Gastroesophageal sphincter (tissue), 4 donors: ENCODE measurements at regions not wholly inside any gene's neighbourhood (a gene's known extent, or its start where the extent isn't known, plus 50 kb on each side); places are given as distances from the start of the nearest gene placed in this dataset.

ENCODE experiments used
- ATAC-seq: fragments of 150-250 bp; one replicate; pipeline ENCODE4 v1.9.1; 2016; ENCODE audit warnings: mild to moderate bottlenecking, moderate library complexity
- H3K27ac ChIP-seq, 4 donors: fragments of 200-600 bp; sonication (generic) in 3 of 4; 1 replicate in 3 of 4; 2 replicates in 1 of 4; pipeline ENCODE4 v1.5.1; 2016 to 2019
- H3K27me3 ChIP-seq: fragments of 200-600 bp; sonication (generic); one replicate; pipeline ENCODE4 v1.5.1; 2019
- H3K36me3 ChIP-seq, 2 donors: fragments of 200-600 bp; sonication (generic); one replicate each; pipeline ENCODE4 v1.5.1; 2019; ENCODE audit warnings: control low read depth in 1 of 2
- H3K4me1 ChIP-seq, 3 donors: fragments of 200-600 bp; sonication (generic); 1 replicate in 2 of 3; 2 replicates in 1 of 3; pipeline ENCODE4 v1.5.1; 2016 to 2019; ENCODE audit warnings: control low read depth in 2 of 3
- H3K4me3 ChIP-seq, 2 donors: fragments of 200-600 bp; sonication (generic); one replicate each; pipeline ENCODE4 v1.5.1; 2019; ENCODE audit warnings: mild to moderate bottlenecking in 1 of 2, moderate library complexity in 1 of 2
- H3K9me3 ChIP-seq, 3 donors: fragments of 200-600 bp; sonication (generic); one replicate each; pipeline ENCODE4 v1.5.1; 2017 to 2019; ENCODE audit warnings: control low read depth in 2 of 3
- EP300 ChIP-seq: sonication (generic); formaldehyde crosslinking; IDR thresholded peaks from one replicate; pipeline ENCODE4 v1.6.1; 2017; ENCODE audit warnings: antibody characterized with exemption, mild to moderate bottlenecking
- POLR2A ChIP-seq, 2 donors: fragments of 450-650 bp; IDR thresholded peaks; one replicate each; pipeline ENCODE4 v1.6.1; 2017; ENCODE audit warnings: antibody characterized with exemption in 2 of 2, mild to moderate bottlenecking in 2 of 2, moderate library complexity in 1 of 2
- POLR2AphosphoS5 ChIP-seq: sonication (generic); formaldehyde crosslinking; IDR thresholded peaks from one replicate; pipeline ENCODE4 v1.6.1; 2017; ENCODE audit warnings: antibody characterized with exemption
- WGBS, 2 donors: methylation state at CpG; one replicate each; pipeline ENCODE4 v1.1.5; 2018; ENCODE audit warnings: low coverage in 1 of 2; 5-methylcytosine and 5-hydroxymethylcytosine counted together
- TF ChIP-seq, protein P1 (sequence below), 4 experiments: fragments of 200-600 bp in 2 of 4; fragments of 450-650 bp in 2 of 4; sonication (generic) in 1 of 4; IDR thresholded peaks; one replicate each; pipeline ENCODE4 v1.5.1; 2017 to 2019; ENCODE audit warnings: antibody characterized with exemption in 4 of 4, mild to moderate bottlenecking in 2 of 4, moderate library complexity in 2 of 4

DNA sequence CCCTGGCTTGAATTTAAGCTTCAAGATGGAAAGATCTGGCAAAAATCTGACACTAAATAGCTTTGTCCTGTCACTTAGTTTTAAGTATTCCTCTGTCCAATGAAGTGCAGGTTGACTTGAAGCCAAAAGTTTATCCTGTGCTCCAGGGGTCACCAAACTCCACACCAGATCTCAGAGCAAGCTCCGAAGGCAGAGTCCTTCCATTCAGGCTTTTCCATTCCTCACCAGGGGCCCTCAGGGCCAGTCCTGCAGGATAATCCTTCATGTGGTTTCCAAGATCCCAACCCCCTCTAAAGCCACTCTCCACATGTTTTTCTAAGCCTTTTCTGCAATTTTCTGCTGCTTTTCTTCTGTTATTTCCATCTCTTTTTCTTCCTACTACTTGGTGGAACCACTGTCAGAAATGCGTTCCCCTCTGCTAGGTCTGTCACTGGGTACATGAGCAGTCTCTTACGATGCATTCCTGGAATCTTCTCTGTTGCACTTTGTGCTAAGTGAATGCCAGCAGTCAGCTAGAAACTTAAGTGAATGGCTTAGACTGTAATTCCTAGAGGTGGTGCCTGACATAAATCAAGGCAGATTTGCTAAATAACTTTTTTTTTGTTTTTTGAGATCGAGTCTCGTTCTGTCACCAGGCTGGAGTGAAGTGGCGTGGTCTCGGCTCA, 251.4 kb downstream of the MSRB3 start:
- H3K27ac ChIP-seq = no peak overlapping the region
- no peak for ATAC-seq
- H3K27me3 ChIP-seq = no peaks in the 10 kb centered on the region
- H3K4me1 ChIP-seq = no peaks in the 10 kb centered on the region
- WGBS, 2 donors = 96 to 98% methylated on average over 7 of the region's 7 CpGs
- H3K9me3 ChIP-seq = peaks cover 0 to 6% (median 0%) of the 10 kb centered on the region in 3 donors
- H3K36me3 ChIP-seq = no peaks in the 10 kb centered on the region
- TF ChIP-seq POLR2A (IDR thresholded peaks at IDR 0.05) = no peak
- TF ChIP-seq, protein P1, sequence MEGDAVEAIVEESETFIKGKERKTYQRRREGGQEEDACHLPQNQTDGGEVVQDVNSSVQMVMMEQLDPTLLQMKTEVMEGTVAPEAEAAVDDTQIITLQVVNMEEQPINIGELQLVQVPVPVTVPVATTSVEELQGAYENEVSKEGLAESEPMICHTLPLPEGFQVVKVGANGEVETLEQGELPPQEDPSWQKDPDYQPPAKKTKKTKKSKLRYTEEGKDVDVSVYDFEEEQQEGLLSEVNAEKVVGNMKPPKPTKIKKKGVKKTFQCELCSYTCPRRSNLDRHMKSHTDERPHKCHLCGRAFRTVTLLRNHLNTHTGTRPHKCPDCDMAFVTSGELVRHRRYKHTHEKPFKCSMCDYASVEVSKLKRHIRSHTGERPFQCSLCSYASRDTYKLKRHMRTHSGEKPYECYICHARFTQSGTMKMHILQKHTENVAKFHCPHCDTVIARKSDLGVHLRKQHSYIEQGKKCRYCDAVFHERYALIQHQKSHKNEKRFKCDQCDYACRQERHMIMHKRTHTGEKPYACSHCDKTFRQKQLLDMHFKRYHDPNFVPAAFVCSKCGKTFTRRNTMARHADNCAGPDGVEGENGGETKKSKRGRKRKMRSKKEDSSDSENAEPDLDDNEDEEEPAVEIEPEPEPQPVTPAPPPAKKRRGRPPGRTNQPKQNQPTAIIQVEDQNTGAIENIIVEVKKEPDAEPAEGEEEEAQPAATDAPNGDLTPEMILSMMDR (IDR thresholded peaks at IDR 0.05) = no peak
- no peak overlapping the region for H3K4me3 ChIP-seq

DNA sequence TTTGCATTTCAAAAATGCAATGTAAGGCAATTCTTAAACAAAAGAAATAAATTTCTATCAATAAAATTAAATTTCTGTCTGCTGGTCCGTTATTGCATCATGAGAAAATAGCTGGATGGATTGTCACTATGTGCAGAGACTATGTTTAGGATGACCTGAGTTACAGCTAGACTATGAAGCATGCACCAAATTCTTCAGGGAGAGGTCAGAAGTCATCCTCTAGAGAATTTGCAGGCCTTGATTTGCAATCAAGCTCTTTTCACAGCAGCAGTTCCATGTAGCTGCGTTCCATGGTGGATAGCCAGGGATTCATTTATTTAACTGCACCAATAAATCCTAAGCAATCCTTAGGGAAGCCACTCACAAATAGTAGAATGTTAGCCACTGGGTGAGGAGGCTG, 253.7 kb downstream of the MSRB3 start:
- no peak for ATAC-seq
- Histone ChIP-seq H3K4me1 (peaks cover 0 to 7% (median 4%) of the 10 kb centered on the region in 3 donors), H3K9me3 (peaks cover 0 to 6% (median 0%) of the 10 kb centered on the region in 3 donors), H3K27me3 (no peaks in the 10 kb centered on the region), H3K36me3 (no peaks in the 10 kb centered on the region), H3K4me3 (no peak overlapping the region), H3K27ac (peak overlapping the region in 1 of 4 donors; percentile 15)
- WGBS, 2 donors = 80% methylated on average over 2 of the region's 2 CpGs; no CpG with 5 or more reads in 1 of the 2 donors
- TF ChIP-seq EP300 (no peak), POLR2A (IDR thresholded peaks at IDR 0.05) (no peak), POLR2AphosphoS5 (no peak)
- TF ChIP-seq, protein P1 (IDR thresholded peaks at IDR 0.05) = no peak

GRCh38 chr12:65532764-65533163, 254.3 kb downstream of the MSRB3 start:
- no peak for ATAC-seq
- 72 to 90% methylated on average over 2 to 5 of the region's 5 CpGs for WGBS, 2 donors
- H3K4me1 ChIP-seq = peaks cover 0 to 7% (median 4%) of the 10 kb centered on the region in 3 donors
- TF ChIP-seq EP300 = no peak
- no peak for TF ChIP-seq POLR2A (IDR thresholded peaks at IDR 0.05)
- TF ChIP-seq, protein P1 (IDR thresholded peaks at IDR 0.05) = no peak
- no peak for TF ChIP-seq POLR2AphosphoS5
- H3K9me3 ChIP-seq = peaks cover 0 to 2% (median 0%) of the 10 kb centered on the region in 3 donors
- H3K27ac ChIP-seq = peak overlapping the region in 1 of 4 donors; percentile 15
- no peaks in the 10 kb centered on the region for H3K36me3 ChIP-seq
- no peak overlapping the region for H3K4me3 ChIP-seq
- H3K27me3 ChIP-seq = no peaks in the 10 kb centered on the region

DNA sequence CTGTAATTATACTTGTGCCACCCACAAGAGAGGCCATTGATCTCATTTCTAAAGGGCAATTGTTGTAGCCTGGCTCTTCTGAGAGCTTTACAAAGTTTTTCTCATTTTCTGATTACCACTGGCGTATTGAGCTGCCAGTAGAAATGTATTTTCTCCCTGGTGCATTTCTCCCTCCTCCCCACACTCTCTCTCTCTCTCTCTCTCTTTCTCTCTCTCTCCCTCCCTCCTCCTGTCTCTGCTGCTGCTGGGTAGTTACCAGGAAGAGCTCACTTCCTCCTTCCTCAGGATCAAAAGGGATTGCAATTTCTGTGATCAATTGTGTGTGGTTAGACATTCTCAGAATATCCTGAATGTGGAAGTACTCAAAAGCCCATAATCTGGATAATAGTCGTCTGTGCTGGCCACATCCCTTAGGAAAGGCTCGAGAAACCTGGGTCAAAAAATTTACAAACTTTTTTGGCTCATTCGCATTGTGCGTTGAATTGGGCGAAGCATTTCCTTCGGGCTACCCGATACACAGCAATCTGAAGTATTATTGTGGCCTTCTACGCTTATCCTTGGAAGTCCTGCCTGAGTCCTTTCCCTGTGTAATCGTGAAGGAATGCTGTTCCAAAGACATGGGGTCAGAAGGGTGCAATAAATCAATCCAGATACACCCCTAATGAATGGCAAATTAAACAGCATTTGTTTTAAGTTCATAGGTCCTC, 254.8 kb downstream of the MSRB3 start:
- Histone ChIP-seq H3K4me3 (no peak overlapping the region), H3K27ac (no peak overlapping the region), H3K27me3 (no peaks in the 10 kb centered on the region), H3K9me3 (no peaks in the 10 kb centered on the region), H3K4me1 (peaks cover 0 to 7% (median 4%) of the 10 kb centered on the region in 3 donors), H3K36me3 (no peaks in the 10 kb centered on the region)
- no peak for ATAC-seq
- no peak for TF ChIP-seq POLR2AphosphoS5
- TF ChIP-seq, protein P1 (IDR thresholded peaks at IDR 0.05) = no peak
- no peak for TF ChIP-seq POLR2A (IDR thresholded peaks at IDR 0.05)
- TF ChIP-seq EP300 = no peak
- WGBS, 2 donors = 54 to 65% methylated on average over 6 to 10 of the region's 10 CpGs
